HG02852 (cell line): ENCODE measurements at regions not wholly inside any gene's neighbourhood (a gene's known extent, or its start where the extent isn't known, plus 50 kb on each side); places are given as distances from the start of the nearest gene placed in this dataset.
A peak's percentile ranks its signal among the peaks of the same experiment; 100 is the strongest.

Source experiments
- ATAC-seq: cut with Tn5 transposase; IDR thresholded peaks from one replicate; pipeline ENCODE4 v1.9.1; 2021; ENCODE audit warnings: mild to moderate bottlenecking, moderate library complexity; ENCODE audit not compliant: unreplicated experiment

DNA sequence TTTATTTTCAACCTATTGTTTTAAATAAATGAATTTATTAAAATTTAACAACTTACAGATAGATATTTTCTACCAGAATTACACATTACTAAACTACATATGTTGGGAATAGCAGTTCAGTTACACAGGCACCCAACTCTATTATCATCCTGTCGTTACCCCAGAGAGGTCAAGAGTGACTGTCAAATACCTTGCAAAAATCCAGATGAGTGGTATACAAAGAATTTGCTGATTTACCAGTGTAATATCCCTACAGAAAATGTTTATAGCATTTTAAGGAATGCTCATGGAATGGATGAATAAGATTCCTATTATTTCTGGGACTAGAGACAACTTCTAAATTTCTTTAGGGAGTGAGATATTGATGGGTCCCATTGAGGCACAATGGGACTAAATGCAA is 300.7 kb upstream of the RGS18 start:
- ATAC-seq: no peak

GRCh38 chr1:191865479-191865878 is 292.8 kb upstream of the RGS18 start:
- no peak for ATAC-seq

DNA sequence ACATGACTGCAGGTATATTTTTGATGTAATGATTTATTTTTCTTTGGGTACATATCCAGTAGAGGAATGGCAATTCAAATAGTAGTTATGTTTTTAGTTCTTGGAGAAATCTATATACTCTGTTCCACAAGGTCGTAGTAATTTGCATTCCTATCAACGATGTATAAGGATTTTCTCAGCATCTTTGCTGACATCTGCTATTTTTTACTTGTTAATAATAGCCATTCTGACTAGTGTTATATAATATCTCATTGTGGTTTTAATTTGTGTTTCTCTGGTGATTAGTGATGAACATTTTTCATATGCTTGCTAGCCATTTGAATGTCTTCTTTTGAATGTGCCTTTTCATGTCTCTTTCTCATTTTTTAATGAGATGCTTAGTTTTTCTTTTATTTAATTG is 292.1 kb upstream of the RGS18 start:
- ATAC-seq: no peak

DNA sequence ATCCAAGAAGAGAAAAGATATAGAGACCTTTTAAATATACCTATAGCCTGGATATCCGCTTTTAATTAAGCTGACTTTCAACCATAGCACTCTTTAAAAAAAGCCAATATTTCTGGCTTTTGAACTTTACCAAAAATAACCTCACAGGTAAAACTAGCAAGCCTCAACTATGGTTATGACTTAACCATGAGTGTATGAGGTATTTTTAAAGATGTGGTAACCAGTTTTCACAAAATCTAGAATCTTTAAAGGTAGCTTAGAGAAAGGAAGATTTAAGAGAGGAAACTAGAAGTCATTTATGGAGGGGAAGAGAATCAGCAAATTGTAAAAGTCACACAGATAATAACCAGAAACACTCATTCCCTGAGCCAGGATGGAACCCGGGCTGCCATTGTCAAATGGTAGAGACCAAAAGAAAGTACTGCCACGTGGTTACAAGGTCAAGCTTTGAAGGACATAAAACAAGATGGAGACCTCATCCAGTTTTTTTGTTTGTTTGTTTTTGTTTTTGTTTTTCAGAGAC is 288.4 kb upstream of the RGS18 start:
- peak; percentile 64 for ATAC-seq

GRCh38 chr1:191870490-191870889 is 287.8 kb upstream of the RGS18 start:
- no peak for ATAC-seq

- ATAC-seq: no peak
Observed at GRCh38 chr1:191875994-191876393, 282.3 kb upstream of the RGS18 start.

DNA sequence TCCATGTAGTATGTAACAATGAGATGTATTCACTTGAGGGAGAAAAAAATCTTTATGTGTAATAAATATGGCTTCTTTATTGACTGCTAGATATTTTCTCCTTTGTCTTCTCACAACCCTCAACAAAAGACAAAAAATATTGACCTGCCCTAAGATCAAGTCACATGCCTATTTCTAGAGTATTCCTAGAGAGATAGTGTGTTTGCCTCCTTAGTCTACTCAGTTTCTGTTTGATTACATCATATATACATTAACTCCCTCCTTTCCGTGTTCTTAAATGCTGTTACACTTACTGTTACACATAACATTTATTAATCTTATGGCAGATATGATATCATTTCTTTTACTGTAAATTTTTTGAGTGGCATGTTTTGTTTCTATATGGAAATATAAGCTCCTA is 281.6 kb upstream of the RGS18 start:
- no peak for ATAC-seq

GRCh38 chr1:191882870-191883269 is 275.4 kb upstream of the RGS18 start:
- ATAC-seq: no peak

GRCh38 chr1:191886977-191887376 is 271.3 kb upstream of the RGS18 start:
- ATAC-seq: peak; percentile 53

- ATAC-seq: no peak
Observed at GRCh38 chr1:191888996-191889622, 269.2 kb upstream of the RGS18 start.

- no peak for ATAC-seq
Observed at GRCh38 chr1:191889623-191890003, 268.6 kb upstream of the RGS18 start.

DNA sequence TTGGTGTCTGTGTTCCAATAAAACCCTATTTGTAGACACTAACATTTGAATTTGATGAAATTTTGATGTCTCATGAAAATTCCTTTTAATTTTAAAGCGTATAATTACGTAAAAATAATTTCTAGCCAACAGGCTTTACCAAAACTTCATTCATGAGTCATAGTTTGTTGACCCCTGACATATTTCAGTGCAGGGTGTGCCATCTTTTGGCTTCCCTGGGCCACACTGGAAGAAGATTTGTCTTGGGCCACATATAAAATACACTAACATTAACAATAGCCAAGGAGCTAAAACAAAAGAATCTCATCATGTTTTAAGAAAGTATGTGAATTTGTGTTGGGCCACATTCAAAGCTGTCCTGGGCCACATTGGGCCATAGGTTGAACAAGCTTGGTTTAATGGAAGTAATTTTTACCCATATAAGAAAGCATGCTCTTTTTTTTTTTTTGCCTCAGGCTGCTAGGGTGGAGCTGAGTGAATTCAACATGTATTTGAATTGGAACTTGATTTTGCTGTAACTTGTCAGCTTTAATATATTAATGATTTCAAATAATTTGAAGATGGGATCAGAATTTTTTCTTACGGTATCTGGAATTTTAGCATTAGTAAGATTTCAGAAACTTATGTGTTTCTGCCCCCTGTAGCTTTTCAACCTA is 267.7 kb upstream of the RGS18 start:
- ATAC-seq: no peak

- no peak for ATAC-seq
Observed at GRCh38 chr1:191892716-191893115, 265.5 kb upstream of the RGS18 start.

DNA sequence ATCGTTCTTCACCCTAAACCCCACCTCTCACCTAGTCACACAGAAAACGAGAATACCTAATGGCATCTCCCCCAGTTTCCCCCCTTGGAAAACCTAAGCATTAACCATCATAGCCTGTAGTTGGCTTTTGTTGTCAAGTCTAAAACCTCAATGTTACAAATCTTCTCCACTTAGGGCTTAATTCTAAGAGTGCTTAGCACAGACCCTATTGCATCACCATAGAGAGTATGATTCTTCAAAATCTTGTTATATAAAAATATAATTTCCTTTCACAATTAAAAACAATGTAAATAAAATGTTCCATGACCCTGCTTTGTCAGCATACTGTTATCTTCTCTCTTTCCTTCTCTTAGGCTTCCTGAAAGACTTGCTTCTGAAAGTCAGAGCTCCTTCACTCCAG is 263.2 kb upstream of the RGS18 start:
- no peak for ATAC-seq

DNA sequence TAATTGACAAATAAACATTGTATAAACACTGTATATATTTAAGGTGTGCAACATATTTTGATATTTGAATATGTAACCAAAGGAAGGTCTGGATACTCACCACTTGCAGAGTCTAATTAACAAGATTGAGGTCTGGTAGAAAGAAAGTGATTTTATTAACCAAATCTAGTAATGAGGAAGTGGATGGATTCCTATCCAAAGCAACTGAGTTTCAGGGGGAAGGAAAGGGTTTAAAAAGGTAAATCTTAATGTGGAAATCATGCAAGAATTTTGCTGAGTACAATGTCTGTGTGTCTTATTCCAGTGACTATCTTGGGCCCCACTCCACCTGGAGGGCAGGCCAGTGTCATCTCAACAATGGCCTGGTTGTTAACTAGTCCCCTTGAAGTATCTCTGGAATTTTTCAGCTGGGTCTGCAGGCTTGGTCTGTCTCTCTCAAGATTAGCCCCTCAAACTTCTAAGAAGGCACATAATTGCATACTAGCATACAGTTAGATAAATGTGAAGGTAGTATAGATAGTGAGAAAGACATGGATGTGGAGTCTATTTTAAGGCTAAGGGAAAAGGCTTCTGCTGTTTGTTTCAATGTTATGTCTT is 262.7 kb upstream of the RGS18 start:
- no peak for ATAC-seq

- ATAC-seq: no peak
Observed at GRCh38 chr1:191897134-191897533, 261.1 kb upstream of the RGS18 start.

DNA sequence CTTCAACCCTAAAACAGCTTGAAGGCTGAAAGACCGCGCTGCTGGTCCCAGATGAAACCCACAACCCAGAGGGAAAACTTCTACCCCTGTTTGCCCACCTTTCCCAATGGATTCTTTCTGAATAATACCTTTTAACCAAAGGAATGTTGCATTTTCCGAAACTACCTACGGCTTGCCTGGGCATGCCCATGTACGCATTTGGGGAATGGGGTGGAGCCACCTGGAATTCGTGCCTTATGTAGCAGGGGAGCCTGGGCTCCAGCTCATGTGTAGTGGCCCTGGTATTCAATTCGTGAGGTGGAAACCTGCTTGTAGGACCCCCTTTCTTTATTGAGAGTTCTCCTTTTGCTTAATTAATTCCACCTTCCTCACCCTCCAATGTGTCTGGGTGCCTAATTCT is 256.6 kb upstream of the RGS18 start:
- no peak for ATAC-seq

DNA sequence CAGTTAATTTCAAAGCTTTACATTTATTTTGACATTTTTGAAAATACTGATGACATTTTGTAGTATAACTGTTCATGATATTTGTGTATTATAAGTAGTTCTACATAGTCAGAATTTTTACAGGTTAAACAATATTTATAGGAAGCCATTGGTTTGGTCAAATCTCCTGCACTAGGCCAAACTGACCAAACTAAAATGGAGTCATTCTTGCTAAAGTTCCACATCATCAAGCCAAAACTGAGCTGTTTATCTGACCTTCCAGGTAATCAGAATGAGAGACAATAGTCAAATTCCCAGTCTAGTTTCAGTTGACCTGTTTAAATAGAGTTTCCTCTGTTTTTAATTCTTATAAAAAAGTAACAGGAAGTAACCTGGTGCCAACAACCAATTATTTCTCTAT is 253.3 kb upstream of the RGS18 start:
- ATAC-seq: no peak

- no peak for ATAC-seq
Observed at GRCh38 chr1:191905781-191906180, 252.5 kb upstream of the RGS18 start.

DNA sequence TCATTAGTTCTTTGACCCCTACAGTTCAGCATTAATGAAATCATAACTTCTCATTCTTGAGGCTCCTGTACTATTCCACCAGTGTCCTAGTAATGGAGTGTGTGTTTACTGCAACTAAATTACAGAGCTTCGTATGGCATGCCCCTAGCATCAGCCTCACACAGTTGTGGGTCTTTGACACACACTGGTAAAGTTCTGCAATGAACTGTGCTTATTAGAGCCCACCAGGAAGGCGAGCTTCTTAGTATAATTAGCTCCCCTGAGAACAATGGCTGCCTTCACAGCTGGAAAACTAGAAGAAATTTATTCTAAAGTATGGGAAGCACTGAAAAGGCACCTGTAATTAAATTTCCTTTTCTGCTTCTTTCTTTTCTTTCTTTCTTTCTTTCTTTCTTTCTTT is 251.1 kb upstream of the RGS18 start:
- ATAC-seq: no peak

DNA sequence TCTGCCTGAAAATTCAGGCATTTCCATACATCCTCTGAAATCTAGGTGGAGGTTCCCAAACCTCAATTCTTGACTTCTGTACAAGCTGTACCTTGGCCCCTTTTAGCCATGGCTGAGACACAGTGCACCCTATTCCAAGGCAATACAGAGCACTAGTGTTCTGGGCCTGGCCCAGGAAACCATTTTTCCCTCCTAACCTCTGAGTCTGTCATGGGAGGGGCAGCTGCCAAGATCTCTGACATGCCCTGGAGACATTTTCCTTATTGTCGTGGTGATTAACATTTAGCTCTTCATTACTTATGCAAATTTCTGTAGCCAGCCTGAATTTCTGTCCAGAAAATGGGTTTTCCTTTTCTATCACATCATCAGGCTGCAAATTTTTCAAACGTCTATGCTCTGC is 248.0 kb upstream of the RGS18 start:
- ATAC-seq: no peak

DNA sequence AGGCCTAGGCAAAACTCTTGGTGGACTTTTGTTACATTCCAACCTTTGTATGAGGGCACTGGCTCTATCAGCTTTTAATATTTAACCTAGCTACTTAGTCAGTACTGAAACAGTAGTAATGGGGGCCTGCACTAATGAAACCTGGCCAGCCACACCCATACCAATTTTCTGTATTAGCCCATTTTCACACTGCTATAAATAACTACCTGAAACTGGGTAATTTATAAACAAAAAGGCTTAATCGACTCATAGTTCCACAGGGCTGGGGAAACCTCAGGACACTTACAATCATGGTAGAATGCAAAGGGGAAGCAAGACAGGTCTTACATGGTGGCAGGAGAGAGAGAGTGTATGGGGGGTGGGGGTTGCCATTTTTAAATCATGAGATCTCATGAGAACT is 245.7 kb upstream of the RGS18 start:
- no peak for ATAC-seq
